Renal cortex interstitium (tissue), 11 donors: ENCODE measurements at regions not wholly inside any gene's neighbourhood (a gene's known extent, or its start where the extent isn't known, plus 50 kb on each side); places are given as distances from the start of the nearest gene placed in this dataset.

Experiments used
- DNase-seq, 11 donors: peaks; one replicate each; pipeline ENCODE4 v3.0.0-alpha.2; 2013; ENCODE audit warnings: low read depth in 9 of 11, low spot score in 4 of 11; ENCODE audit errors: extremely low read depth in 1 of 11

DNA sequence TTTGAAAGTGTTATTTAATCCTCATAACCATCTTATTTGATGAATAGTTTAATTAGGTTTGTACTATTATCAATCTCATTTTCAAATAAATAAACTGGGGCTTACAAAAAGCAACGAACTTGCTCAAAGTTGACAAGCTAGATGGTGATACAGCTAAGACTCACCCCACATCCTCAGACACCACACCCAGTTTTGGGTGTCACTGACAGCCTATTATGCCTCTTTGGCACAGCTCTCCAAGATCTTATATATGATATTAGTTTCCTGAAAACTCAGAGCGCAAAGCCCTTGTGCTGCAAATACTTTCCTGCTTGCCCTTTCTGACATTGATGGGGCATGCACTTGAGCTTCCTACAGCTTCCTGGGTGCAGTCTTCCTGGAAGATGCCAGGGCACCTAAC, 223.4 kb upstream of the GADL1 start:
- DNase-seq = no peak

- DNase-seq = no peak
Observed at GRCh38 chr3:31124373-31124772, 229.9 kb upstream of the GADL1 start.

GRCh38 chr3:31125413-31126020, 231.1 kb upstream of the GADL1 start:
- no peak for DNase-seq

DNA sequence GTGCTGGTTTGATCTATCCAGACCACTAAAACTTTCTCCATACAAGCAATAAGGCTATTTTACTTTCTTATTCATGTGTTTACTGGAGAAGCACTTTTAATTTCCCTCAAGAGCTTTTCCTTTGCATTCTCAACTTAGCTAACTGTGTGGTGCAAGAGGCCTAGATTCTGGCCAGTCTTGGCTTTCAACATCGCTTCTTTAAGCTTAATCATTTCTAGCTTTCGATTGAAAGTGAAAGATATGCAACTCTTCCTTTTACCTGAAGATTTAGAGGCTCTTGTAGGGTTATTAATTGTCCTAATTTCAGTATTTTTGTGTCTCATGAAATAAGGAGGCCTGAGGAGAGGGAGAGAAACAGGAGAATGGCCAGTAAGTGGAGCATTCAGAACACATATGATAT, 234.8 kb upstream of the GADL1 start:
- no peak for DNase-seq

- peak in 9 of 11 donors; percentile 1 to 32 (median 17) for DNase-seq
Observed at GRCh38 chr3:31132132-31132769, 237.8 kb upstream of the GADL1 start.

- no peak for DNase-seq
Observed at GRCh38 chr3:31133541-31133940, 239.1 kb upstream of the GADL1 start.

- DNase-seq = no peak
Observed at GRCh38 chr3:31135546-31135945, 241.1 kb upstream of the GADL1 start.

DNA sequence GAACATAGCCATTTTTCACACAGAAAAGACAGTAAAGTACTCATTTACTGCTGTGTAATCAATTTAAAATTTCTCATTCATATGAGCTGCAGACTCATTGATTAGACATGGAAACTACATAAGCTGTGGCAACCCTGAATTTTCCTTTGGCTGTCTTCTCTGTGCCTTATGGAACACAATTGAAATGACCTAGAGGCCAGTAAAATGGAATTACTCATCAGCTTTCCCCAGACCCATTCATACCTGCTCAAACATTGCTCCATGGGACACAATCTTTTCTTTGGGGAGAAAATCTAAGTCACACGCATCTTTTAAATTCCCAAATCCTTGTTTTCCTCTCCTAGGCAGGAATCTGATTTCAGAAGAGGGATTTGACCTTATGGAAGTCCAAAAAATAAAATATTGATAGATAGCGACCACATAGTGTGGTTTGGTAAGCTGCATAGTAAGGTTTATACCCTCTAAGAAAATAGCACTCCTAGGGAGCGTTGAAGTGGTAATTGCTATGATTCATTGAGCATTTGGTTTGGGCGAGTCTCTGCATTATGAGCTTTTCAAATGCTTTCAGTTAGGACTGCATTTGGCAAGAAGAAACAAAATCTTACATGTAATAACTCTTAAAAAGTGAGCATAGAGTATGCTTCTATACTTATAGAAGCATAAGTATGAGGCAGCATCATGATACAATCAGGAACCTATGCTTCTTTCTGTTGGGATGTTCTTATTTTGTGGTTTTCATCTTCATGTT, 243.4 kb upstream of the GADL1 start:
- DNase-seq = no peak

- DNase-seq = no peak
Observed at GRCh38 chr3:31140470-31140869, 246.0 kb upstream of the GADL1 start.

DNA sequence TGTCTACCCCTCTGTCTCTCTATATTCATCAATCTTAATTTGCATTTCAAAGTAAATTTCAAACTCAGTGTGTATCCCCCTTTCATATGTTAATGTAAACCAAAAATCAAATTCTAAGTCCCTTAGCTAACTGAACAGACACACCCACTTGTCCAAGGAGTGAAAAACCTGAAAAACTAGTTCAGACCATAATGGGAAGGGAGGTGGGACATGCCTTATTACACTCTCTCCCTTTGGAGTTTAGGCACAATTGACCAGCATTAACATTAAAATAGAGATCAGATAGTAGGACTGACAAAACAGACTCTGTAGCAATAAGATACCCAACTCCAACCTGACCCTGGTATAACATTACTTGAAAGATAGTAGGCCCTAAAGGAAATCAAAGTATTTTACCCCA, 247.7 kb upstream of the GADL1 start:
- no peak for DNase-seq

- no peak for DNase-seq
Observed at GRCh38 chr3:31142543-31142942, 248.1 kb upstream of the GADL1 start.

GRCh38 chr3:31145062-31145461, 250.6 kb upstream of the GADL1 start:
- DNase-seq = no peak

GRCh38 chr3:31147550-31147949, 253.1 kb upstream of the GADL1 start:
- no peak for DNase-seq

- DNase-seq = no peak
Observed at GRCh38 chr3:31157047-31157694, 262.7 kb upstream of the GADL1 start.

GRCh38 chr3:31157893-31158620, 263.6 kb upstream of the GADL1 start:
- no peak for DNase-seq

DNA sequence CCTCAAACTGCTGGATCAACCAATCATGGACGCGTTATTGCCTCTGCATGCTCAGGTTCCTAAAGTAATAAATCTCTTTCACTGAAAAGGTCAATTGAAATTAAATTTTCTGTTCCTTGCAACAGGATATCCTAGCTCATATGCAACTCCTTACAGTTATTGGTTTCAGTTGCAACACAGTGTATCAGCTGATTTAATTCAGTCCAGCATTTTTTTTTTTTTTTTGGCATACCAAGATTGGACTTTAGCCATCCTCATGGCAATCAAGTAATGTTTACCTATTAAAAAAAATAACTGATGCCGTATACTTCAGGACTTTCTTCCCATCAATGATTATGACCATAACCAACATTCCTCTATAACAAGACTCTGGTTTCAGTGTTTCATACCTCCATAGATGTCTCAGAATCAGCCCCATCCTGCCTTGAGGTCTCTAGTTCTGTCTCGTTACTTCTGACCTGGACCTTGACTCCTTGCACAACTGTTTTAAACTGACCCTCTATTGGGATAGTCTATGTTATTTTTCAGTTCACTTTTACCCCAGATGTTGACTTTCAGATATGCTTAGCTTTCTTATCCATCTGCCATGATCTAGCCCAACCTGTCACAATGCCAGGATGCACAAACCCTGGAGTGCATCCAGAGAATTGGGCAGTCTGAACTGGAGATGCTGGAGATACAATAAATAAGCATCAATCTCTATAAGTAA, 265.0 kb upstream of the GADL1 start:
- DNase-seq = no peak

GRCh38 chr3:31161889-31162288, 267.4 kb upstream of the GADL1 start:
- no peak for DNase-seq

- DNase-seq = no peak
Observed at GRCh38 chr3:31164381-31164780, 269.9 kb upstream of the GADL1 start.

DNA sequence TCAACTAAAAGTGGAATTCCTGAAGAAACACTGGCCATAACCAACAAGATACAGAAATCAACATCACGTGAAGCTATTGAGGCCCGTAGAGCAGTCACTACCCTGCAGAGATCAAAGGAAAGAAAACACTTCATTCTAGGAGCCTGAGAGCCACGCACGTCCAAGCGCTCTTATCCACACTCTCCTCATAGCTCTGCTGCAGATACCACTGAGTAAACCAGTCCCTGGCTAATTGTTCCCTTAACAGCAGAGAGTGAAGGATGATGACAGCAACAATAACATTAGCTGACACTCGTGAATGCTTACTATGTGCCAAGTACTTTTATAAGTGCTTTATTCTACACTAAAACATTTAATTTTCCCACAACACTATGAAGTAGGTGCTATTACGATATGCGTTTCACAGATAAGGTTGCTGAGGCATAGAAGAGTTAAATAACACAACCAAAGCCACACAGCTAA, 271.0 kb upstream of the GADL1 start:
- DNase-seq = no peak
